ENCODE measurements at regions not wholly inside any gene's neighbourhood (a gene's known extent, or its start where the extent isn't known, plus 50 kb on each side); places are given as distances from the start of the nearest gene placed in this dataset.
A peak's percentile ranks its signal among the peaks of the same experiment; 100 is the strongest.

GRCh38 chr12:87656311-87656710, 372.9 kb downstream of the C12orf50 start:
- Histone ChIP-seq H3K27ac (ENCODE audit: low read length) (peak overlapping the region; percentile 43), H3K9me3 (ENCODE audit: low read length) (no peaks in the 10 kb centered on the region), H3K4me3 (ENCODE audit: low read length) (peak overlapping the region; percentile 21), H3K79me2 (replicated peaks; ENCODE audit: insufficient read depth, low read length) (no peaks in the 10 kb centered on the region), H3F3A (ENCODE audit: insufficient read depth, low read length, poor library complexity, severe bottlenecking) (no peaks in the 10 kb centered on the region), H2AFZ (ENCODE audit: low read depth, low read length) (no peak overlapping the region), H3K27me3 (ENCODE audit: insufficient read depth, low read depth, low read length) (no peaks in the 10 kb centered on the region), H3K9me2 (ENCODE audit: insufficient read depth, low read length) (no peaks in the 10 kb centered on the region), H3K4me2 (ENCODE audit: low read length) (no peak overlapping the region), H3K9ac (ENCODE audit: low read length) (no peak overlapping the region), H3K36me3 (ENCODE audit: insufficient read depth, low read length) (no peaks in the 10 kb centered on the region), H4K20me1 (ENCODE audit: insufficient read depth) (no peaks in the 10 kb centered on the region)
- TF ChIP-seq POLR2AphosphoS5 (IDR thresholded peaks at IDR 0.05) (no peak), REST (IDR thresholded peaks at IDR 0.05; ENCODE audit: borderline replicate concordance) (peak; percentile 30)

GRCh38 chr12:87651670-87652425, 377.4 kb downstream of the C12orf50 start:
- H3K27me3 ChIP-seq (ENCODE audit: insufficient read depth, low read depth, low read length) = no peaks in the 10 kb centered on the region
- H3K9me3 ChIP-seq (ENCODE audit: low read length) = no peaks in the 10 kb centered on the region
- H3K36me3 ChIP-seq (ENCODE audit: insufficient read depth, low read length) = no peaks in the 10 kb centered on the region
- H3K4me2 ChIP-seq (ENCODE audit: low read length) = no peak overlapping the region
- no peak overlapping the region for H3K4me3 ChIP-seq (ENCODE audit: low read length)
- TF ChIP-seq POLR2AphosphoS5 (IDR thresholded peaks at IDR 0.05) = no peak
- no peaks in the 10 kb centered on the region for H3K9me2 ChIP-seq (ENCODE audit: insufficient read depth, low read length)
- H3F3A ChIP-seq (ENCODE audit: insufficient read depth, low read length, poor library complexity, severe bottlenecking) = no peaks in the 10 kb centered on the region
- H2AFZ ChIP-seq (ENCODE audit: low read depth, low read length) = no peak overlapping the region
- H3K79me2 ChIP-seq (replicated peaks; ENCODE audit: insufficient read depth, low read length) = no peaks in the 10 kb centered on the region
- H3K27ac ChIP-seq (ENCODE audit: low read length) = no peak overlapping the region
- no peak overlapping the region for H3K9ac ChIP-seq (ENCODE audit: low read length)
- no peaks in the 10 kb centered on the region for H4K20me1 ChIP-seq (ENCODE audit: insufficient read depth)

GRCh38 chr12:87642245-87642644, 387.0 kb downstream of the C12orf50 start:
- Histone ChIP-seq H3K4me2 (ENCODE audit: low read length) (no peak overlapping the region), H3F3A (ENCODE audit: insufficient read depth, low read length, poor library complexity, severe bottlenecking) (no peaks in the 10 kb centered on the region), H3K9me3 (ENCODE audit: low read length) (no peaks in the 10 kb centered on the region), H3K27ac (ENCODE audit: low read length) (no peak overlapping the region), H3K4me3 (ENCODE audit: low read length) (no peak overlapping the region), H3K9ac (ENCODE audit: low read length) (no peak overlapping the region), H3K79me2 (replicated peaks; ENCODE audit: insufficient read depth, low read length) (no peaks in the 10 kb centered on the region), H3K27me3 (ENCODE audit: insufficient read depth, low read depth, low read length) (no peaks in the 10 kb centered on the region), H3K9me2 (ENCODE audit: insufficient read depth, low read length) (no peaks in the 10 kb centered on the region), H4K20me1 (ENCODE audit: insufficient read depth) (no peaks in the 10 kb centered on the region), H3K36me3 (ENCODE audit: insufficient read depth, low read length) (no peaks in the 10 kb centered on the region), H2AFZ (ENCODE audit: low read depth, low read length) (no peak overlapping the region)
- TF ChIP-seq EP300 (conservative IDR thresholded peaks at IDR 0.05; ENCODE audit: poor library complexity, severe bottlenecking) = no peak
- no peak for TF ChIP-seq RAD21 (conservative IDR thresholded peaks at IDR 0.05)
- TF ChIP-seq SMC3 (conservative IDR thresholded peaks at IDR 0.05; ENCODE audit: poor library complexity) = no peak
- TF ChIP-seq EZH2 (IDR thresholded peaks at IDR 0.05; ENCODE audit: borderline replicate concordance, insufficient read depth, low read length, poor library complexity, severe bottlenecking) = no peak
- no peak for TF ChIP-seq POLR2AphosphoS5 (IDR thresholded peaks at IDR 0.05)
- TF ChIP-seq CTCF (IDR thresholded peaks at IDR 0.05; ENCODE audit: poor library complexity, severe bottlenecking) = no peak
- TF ChIP-seq REST (IDR thresholded peaks at IDR 0.05; ENCODE audit: borderline replicate concordance) = no peak
- no peak for TF ChIP-seq MXI1 (conservative IDR thresholded peaks at IDR 0.05; ENCODE audit: poor library complexity, severe bottlenecking)
- no peak for TF ChIP-seq TAF1 (IDR thresholded peaks at IDR 0.05; ENCODE audit: low read depth)

Data from neural cell (in vitro differentiated cells).